ENCODE measurements at regions not wholly inside any gene's neighbourhood (a gene's known extent, or its start where the extent isn't known, plus 50 kb on each side); places are given as distances from the start of the nearest gene placed in this dataset.

DNA sequence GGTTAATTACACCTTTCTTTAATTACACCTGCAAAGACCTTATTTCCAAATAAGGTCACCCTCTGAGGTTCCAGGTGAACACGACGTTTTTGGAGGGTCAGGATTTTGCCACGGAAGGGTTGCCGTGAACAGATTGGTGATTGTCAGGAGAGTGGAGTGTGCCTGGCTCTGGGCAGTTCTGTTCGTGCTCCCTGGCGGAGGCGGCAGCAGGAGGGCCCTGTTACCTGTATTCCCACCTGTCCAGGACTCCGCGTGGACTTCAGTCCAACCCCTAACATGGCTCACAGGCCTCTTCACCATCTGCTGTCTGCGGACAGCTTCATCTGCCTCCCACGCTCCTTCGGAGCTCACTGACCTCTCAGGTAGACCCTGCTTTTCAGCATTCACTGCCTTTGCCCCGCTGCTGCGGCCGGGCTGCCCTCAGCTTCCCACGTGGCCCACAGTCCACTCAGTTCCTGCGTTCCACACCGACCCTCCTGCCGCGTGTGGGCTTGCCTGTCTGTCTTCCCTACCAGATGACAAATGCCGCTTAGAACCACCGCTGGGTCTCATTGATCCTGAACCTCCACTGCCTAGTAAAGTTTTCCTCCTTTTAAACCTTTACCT lies 187.5 kb upstream of the DIO3 start:
- Mint-ChIP-seq H3K27ac (no peak overlapping the region), H3K4me1 (no peaks in the 10 kb centered on the region), H3K27me3 (peaks cover 15 to 52% (median 26%) of the 10 kb centered on the region in 5 donors), H3K36me3 (no peaks in the 10 kb centered on the region), H3K4me3 (no peak overlapping the region), H3K9me3 (peaks cover 0 to 3% (median under 1%) of the 10 kb centered on the region in 9 donors)
- ATAC-seq, result no peak
- POLR2A ChIA-PET, result no interaction called here
- no peak for DNase-seq

DNA sequence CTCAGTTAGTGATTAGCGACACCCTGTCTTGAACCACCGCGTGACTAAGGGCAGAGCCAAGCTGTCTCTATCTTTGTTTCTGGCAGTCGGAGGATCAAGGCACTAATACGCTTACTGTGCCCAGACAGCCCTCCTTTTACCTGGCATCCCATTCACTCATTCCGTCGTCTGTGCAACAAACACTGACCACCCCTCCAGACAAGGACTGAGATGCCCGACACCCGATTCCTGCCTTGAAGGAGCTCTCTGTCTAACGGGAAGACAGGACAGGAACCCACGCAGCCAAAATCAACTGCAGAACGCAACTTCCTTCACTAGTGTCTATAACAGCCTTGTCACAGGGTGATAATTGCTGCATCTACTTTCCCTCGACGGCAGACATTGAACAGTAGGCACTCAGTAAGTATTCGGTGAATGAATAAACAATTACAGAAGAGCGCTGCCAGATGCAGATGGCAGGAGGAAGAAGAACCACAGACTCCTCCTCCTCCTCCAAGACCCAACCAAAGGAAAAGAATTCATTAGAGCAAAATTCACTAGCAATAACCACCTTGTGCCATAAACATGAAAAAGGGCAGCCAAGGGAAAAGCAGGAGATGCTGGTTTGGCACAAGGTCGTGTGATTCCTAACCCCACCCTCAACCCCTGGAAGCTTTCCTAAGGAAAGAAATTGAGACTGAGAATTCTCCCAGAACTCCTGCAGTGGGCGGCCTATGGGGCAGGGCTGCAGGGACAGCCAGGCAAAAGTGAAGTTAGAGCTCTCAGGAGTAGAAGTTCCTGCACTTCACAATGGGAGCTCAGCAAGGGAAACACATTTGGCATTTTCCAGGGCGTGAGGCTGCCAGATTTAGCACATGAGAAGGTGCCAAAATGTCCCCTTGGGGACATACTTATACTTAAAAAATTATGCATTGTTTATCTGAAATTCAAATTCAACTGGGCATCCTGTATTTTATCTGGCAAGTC lies 186.6 kb upstream of the DIO3 start:
- Mint-ChIP-seq H3K4me3 (no peak overlapping the region), H3K27ac (no peak overlapping the region), H3K9me3 (peaks cover 0 to 7% (median 2%) of the 10 kb centered on the region in 9 donors), H3K4me1 (no peaks in the 10 kb centered on the region), H3K36me3 (no peaks in the 10 kb centered on the region), H3K27me3 (peaks cover 15 to 47% (median 26%) of the 10 kb centered on the region in 5 donors)
- DNase-seq, result no peak
- ATAC-seq, result no peak
- POLR2A ChIA-PET, result no interaction called here

GRCh38 chr14:101377069-101377468 lies 184.2 kb upstream of the DIO3 start:
- Mint-ChIP-seq H3K4me1 (no peaks in the 10 kb centered on the region), H3K9me3 (peaks cover 0 to 24% (median 8%) of the 10 kb centered on the region in 9 donors), H3K27me3 (peaks cover 11 to 30% (median 20%) of the 10 kb centered on the region in 5 donors), H3K36me3 (no peaks in the 10 kb centered on the region), H3K4me3 (no peak overlapping the region), H3K27ac (no peak overlapping the region)
- no peak for DNase-seq
- POLR2A ChIA-PET, result no interaction called here
- ATAC-seq, result no peak

GRCh38 chr14:101379842-101380241 lies 181.5 kb upstream of the DIO3 start:
- Mint-ChIP-seq H3K27ac (no peak overlapping the region), H3K36me3 (peaks cover 0 to 20% (median 13%) of the 10 kb centered on the region in 3 donors), H3K9me3 (peaks cover 11 to 42% (median 24%) of the 10 kb centered on the region in 9 donors), H3K4me1 (no peaks in the 10 kb centered on the region), H3K4me3 (no peak overlapping the region), H3K27me3 (peaks cover 8 to 13% (median 10%) of the 10 kb centered on the region in 5 donors)
- ATAC-seq (no peak), DNase-seq (no peak)
- POLR2A ChIA-PET, result no interaction called here

- POLR2A ChIA-PET, result no interaction called here
- peaks cover 0 to 23% (median 13%) of the 10 kb centered on the region in 3 donors for H3K36me3 Mint-ChIP-seq
- no peak overlapping the region for H3K4me3 Mint-ChIP-seq
- peaks cover 4 to 10% (median 8%) of the 10 kb centered on the region in 5 donors for H3K27me3 Mint-ChIP-seq
- H3K9me3 Mint-ChIP-seq, result peaks cover 11 to 46% (median 27%) of the 10 kb centered on the region in 9 donors
- no peak overlapping the region for H3K27ac Mint-ChIP-seq
- ATAC-seq, result no peak
- no peak for DNase-seq
- no peaks in the 10 kb centered on the region for H3K4me1 Mint-ChIP-seq
Observed at GRCh38 chr14:101380512-101380911, 180.8 kb upstream of the DIO3 start.

DNA sequence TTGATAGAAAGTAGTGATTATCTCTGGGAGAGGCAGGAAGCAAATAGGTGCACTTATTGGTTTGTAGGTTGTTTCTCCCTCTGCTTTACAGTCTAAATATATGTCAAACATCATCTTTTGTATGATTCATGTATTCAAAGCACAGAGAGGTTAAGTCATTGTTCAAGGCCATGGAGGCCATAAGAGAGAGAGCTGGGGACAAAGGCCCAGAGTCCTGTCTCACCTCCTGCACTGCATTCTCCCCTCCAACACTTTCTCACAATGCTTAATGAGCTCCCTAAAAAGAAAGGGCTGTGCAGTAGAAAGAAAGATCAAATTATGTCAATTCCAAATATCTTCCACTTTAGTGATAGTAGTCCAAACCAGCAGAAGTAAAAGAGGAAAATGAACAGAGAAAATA lies 180.4 kb upstream of the DIO3 start:
- peaks cover 11 to 51% (median 27%) of the 10 kb centered on the region in 9 donors for H3K9me3 Mint-ChIP-seq
- no peaks in the 10 kb centered on the region for H3K4me1 Mint-ChIP-seq
- no peak overlapping the region for H3K4me3 Mint-ChIP-seq
- H3K27ac Mint-ChIP-seq, result no peak overlapping the region
- POLR2A ChIA-PET, result no interaction called here
- H3K36me3 Mint-ChIP-seq, result peaks cover 0 to 23% (median 13%) of the 10 kb centered on the region in 3 donors
- no peak for DNase-seq
- ATAC-seq, result no peak
- H3K27me3 Mint-ChIP-seq, result peaks cover 0 to 8% (median 5%) of the 10 kb centered on the region in 5 donors

DNA sequence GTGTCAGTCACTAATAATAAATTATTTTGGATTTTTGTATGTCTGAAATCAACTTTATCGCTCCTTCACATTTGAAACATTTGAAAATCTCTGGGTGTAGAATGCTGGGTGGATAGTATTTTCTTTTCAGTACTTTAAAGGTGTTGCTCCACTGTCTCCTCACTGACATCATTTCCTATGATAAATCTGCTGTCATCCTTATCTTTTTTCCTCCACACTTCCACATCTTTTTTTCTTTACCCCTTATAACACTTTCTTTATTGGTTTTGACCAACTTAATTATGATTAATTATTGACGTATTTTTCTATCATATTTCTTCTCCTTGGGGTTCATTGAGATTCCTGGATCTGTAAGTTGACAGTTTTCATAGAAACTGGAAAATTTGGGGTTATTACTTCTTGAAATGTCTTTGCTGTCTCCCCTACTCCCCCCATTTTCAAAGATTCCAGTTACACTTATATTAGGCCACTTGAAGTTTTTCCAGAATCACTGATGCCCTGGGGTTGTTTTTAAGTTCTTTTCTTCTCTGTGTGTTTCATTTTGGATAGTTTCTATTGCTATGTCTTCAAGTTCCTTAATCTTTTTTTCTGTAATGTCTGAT lies 177.5 kb upstream of the DIO3 start:
- POLR2A ChIA-PET, result no interaction called here
- Mint-ChIP-seq H3K4me3 (no peak overlapping the region), H3K9me3 (peaks cover 11 to 58% (median 26%) of the 10 kb centered on the region in 9 donors), H3K36me3 (peaks cover 0 to 28% (median 13%) of the 10 kb centered on the region in 3 donors), H3K27ac (no peak overlapping the region), H3K27me3 (peaks cover 0 to 6% (median 1%) of the 10 kb centered on the region in 5 donors), H3K4me1 (no peaks in the 10 kb centered on the region)
- ATAC-seq, result no peak
- no peak for DNase-seq

GRCh38 chr14:101394374-101394773 lies 166.9 kb upstream of the DIO3 start:
- no peak overlapping the region for H3K4me3 Mint-ChIP-seq
- DNase-seq (no peak), ATAC-seq (no peak)
- H3K4me1 Mint-ChIP-seq, result no peaks in the 10 kb centered on the region
- H3K27me3 Mint-ChIP-seq, result peaks cover 22 to 64% (median 44%) of the 10 kb centered on the region in 5 donors
- peaks cover 0 to 15% (median 8%) of the 10 kb centered on the region in 9 donors for H3K9me3 Mint-ChIP-seq
- POLR2A ChIA-PET, result no interaction called here
- no peak overlapping the region for H3K27ac Mint-ChIP-seq
- H3K36me3 Mint-ChIP-seq, result peaks cover 0 to 22% (median 1%) of the 10 kb centered on the region in 3 donors

GRCh38 chr14:101395779-101396178 lies 165.5 kb upstream of the DIO3 start:
- Mint-ChIP-seq H3K4me1 (peaks cover under 1 to 4% (median 1%) of the 10 kb centered on the region in 4 donors), H3K4me3 (no peak overlapping the region), H3K27me3 (peaks cover 22 to 74% (median 51%) of the 10 kb centered on the region in 5 donors), H3K27ac (no peak overlapping the region), H3K9me3 (peaks cover 0 to 15% (median 8%) of the 10 kb centered on the region in 9 donors), H3K36me3 (peaks cover 0 to 22% (median 1%) of the 10 kb centered on the region in 3 donors)
- DNase-seq (no peak), ATAC-seq (no peak)
- POLR2A ChIA-PET, result no interaction called here

GRCh38 chr14:101397206-101397605 lies 164.1 kb upstream of the DIO3 start:
- peaks cover 0 to 18% (median 1%) of the 10 kb centered on the region in 3 donors for H3K36me3 Mint-ChIP-seq
- POLR2A ChIA-PET, result no interaction called here
- no peak overlapping the region for H3K27ac Mint-ChIP-seq
- H3K4me3 Mint-ChIP-seq, result no peak overlapping the region
- H3K27me3 Mint-ChIP-seq, result peaks cover 22 to 75% (median 48%) of the 10 kb centered on the region in 5 donors
- peaks cover 0 to 11% (median 4%) of the 10 kb centered on the region in 9 donors for H3K9me3 Mint-ChIP-seq
- H3K4me1 Mint-ChIP-seq, result peaks cover 3 to 10% (median 5%) of the 10 kb centered on the region in 4 donors
- DNase-seq, result no peak
- no peak for ATAC-seq

DNA sequence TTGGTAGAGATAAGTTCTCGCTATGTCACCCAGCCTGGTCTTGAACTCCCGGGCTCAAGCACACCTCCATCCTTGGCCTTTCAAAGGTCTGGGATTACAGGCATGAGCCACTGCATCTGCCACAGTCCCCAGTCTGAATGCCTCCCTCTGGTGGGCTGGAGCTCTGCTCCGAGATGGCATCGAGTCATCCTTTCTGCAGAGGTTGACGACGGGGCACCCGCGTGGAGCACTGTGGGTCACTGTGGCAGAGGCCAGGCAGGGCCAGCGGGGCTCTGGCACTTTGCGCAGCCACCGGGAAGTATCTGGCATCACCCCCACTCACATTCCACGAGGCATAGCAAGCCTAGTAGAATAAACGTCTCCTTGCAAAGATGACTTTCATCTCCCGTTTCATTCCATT lies 163.3 kb upstream of the DIO3 start:
- no peak overlapping the region for H3K27ac Mint-ChIP-seq
- peaks cover 27 to 75% (median 48%) of the 10 kb centered on the region in 5 donors for H3K27me3 Mint-ChIP-seq
- DNase-seq, result no peak
- no peak overlapping the region for H3K4me3 Mint-ChIP-seq
- POLR2A ChIA-PET, result no interaction called here
- H3K4me1 Mint-ChIP-seq, result peaks cover 3 to 10% (median 5%) of the 10 kb centered on the region in 4 donors
- H3K36me3 Mint-ChIP-seq, result peaks cover 0 to 14% (median 0%) of the 10 kb centered on the region in 3 donors
- ATAC-seq, result no peak
- peaks cover 0 to 10% (median 3%) of the 10 kb centered on the region in 9 donors for H3K9me3 Mint-ChIP-seq

- H3K4me3 Mint-ChIP-seq, result no peak overlapping the region
- peaks cover 19 to 75% (median 46%) of the 10 kb centered on the region in 5 donors for H3K27me3 Mint-ChIP-seq
- no peak for ATAC-seq
Observed at GRCh38 chr14:101399737-101400517, 161.4 kb upstream of the DIO3 start.

More at GRCh38 chr14:101399737-101400517, 161.4 kb upstream of the DIO3 start:
- DNase-seq, result no peak
- peaks cover 0 to 5% (median 0%) of the 10 kb centered on the region in 3 donors for H3K36me3 Mint-ChIP-seq
- no peaks in the 10 kb centered on the region for H3K9me3 Mint-ChIP-seq
- H3K4me1 Mint-ChIP-seq, result peaks cover 3 to 10% (median 5%) of the 10 kb centered on the region in 4 donors
- POLR2A ChIA-PET, result no interaction called here
- H3K27ac Mint-ChIP-seq, result no peak overlapping the region

Data from naive thymus-derived CD8-positive, alpha-beta T cell (primary cell).